ENCODE measurements at regions not wholly inside any gene's neighbourhood (a gene's known extent, or its start where the extent isn't known, plus 50 kb on each side); places are given as distances from the start of the nearest gene placed in this dataset.

GRCh38 chr6:88360203-88360797 lies 194.2 kb upstream of the CNR1 start:
- no peak for DNase-seq (ENCODE audit: low read depth in 4 of 4, low spot score in 2 of 4)

- DNase-seq (ENCODE audit: low read depth in 4 of 4, low spot score in 2 of 4), result no peak
Measured at GRCh38 chr6:88359530-88360202, 193.5 kb upstream of the CNR1 start.

- no peak for DNase-seq (ENCODE audit: low read depth in 4 of 4, low spot score in 2 of 4)
Measured at GRCh38 chr6:88358846-88359245, 192.7 kb upstream of the CNR1 start.

GRCh38 chr6:88349511-88349910 lies 183.4 kb upstream of the CNR1 start:
- no peak for DNase-seq (ENCODE audit: low read depth in 4 of 4, low spot score in 2 of 4)

GRCh38 chr6:88342336-88342735 lies 176.2 kb upstream of the CNR1 start:
- no peak for DNase-seq (ENCODE audit: low read depth in 4 of 4, low spot score in 2 of 4)

- DNase-seq (ENCODE audit: low read depth in 4 of 4, low spot score in 2 of 4), result no peak
Measured at GRCh38 chr6:88339761-88340160, 173.6 kb upstream of the CNR1 start.

GRCh38 chr6:88321306-88321705 lies 155.2 kb upstream of the CNR1 start:
- DNase-seq (ENCODE audit: low read depth in 4 of 4, low spot score in 2 of 4), result no peak

GRCh38 chr6:88311561-88311960 lies 145.4 kb upstream of the CNR1 start:
- DNase-seq (ENCODE audit: low read depth in 4 of 4, low spot score in 2 of 4), result no peak

- no peak for DNase-seq (ENCODE audit: low read depth in 4 of 4, low spot score in 2 of 4)
Measured at GRCh38 chr6:88304520-88304919, 138.4 kb upstream of the CNR1 start.

GRCh38 chr6:88302769-88303225 lies 136.7 kb upstream of the CNR1 start:
- no peak for DNase-seq (ENCODE audit: low read depth in 4 of 4, low spot score in 2 of 4)

- no peak for DNase-seq (ENCODE audit: low read depth in 4 of 4, low spot score in 2 of 4)
Measured at GRCh38 chr6:88301888-88302768, 136.0 kb upstream of the CNR1 start.

GRCh38 chr6:88301256-88301655 lies 135.1 kb upstream of the CNR1 start:
- DNase-seq (ENCODE audit: low read depth in 4 of 4, low spot score in 2 of 4), result no peak

- no peak for DNase-seq (ENCODE audit: low read depth in 4 of 4, low spot score in 2 of 4)
Measured at GRCh38 chr6:88298066-88298845, 132.1 kb upstream of the CNR1 start.

GRCh38 chr6:88296694-88297093 lies 130.5 kb upstream of the CNR1 start:
- no peak for DNase-seq (ENCODE audit: low read depth in 4 of 4, low spot score in 2 of 4)

- DNase-seq (ENCODE audit: low read depth in 4 of 4, low spot score in 2 of 4), result no peak
Measured at GRCh38 chr6:88295663-88296062, 129.5 kb upstream of the CNR1 start.

GRCh38 chr6:88294702-88295101 lies 128.6 kb upstream of the CNR1 start:
- no peak for DNase-seq (ENCODE audit: low read depth in 4 of 4, low spot score in 2 of 4)

GRCh38 chr6:88290411-88290810 lies 124.3 kb upstream of the CNR1 start:
- DNase-seq (ENCODE audit: low read depth in 4 of 4, low spot score in 2 of 4), result no peak

- DNase-seq (ENCODE audit: low read depth in 4 of 4, low spot score in 2 of 4), result no peak
Measured at GRCh38 chr6:88287696-88288095, 121.5 kb upstream of the CNR1 start.

- no peak for DNase-seq (ENCODE audit: low read depth in 4 of 4, low spot score in 2 of 4)
Measured at GRCh38 chr6:88276331-88276730, 110.2 kb upstream of the CNR1 start.

GRCh38 chr6:88268508-88268907 lies 102.4 kb upstream of the CNR1 start:
- DNase-seq (ENCODE audit: low read depth in 4 of 4, low spot score in 2 of 4), result peak; percentile 8 to 17 (median 14)

- no peak for DNase-seq (ENCODE audit: low read depth in 4 of 4, low spot score in 2 of 4)
Measured at GRCh38 chr6:88266126-88266525, 100.0 kb upstream of the CNR1 start.

All from left renal cortex interstitium (tissue), 4 donors.